Activated T-cell treated with anti-CD3 and anti-CD28 coated beads, Interleukin-2, amount 50 U/mL, for 72 hours (primary cell): ENCODE measurements at regions not wholly inside any gene's neighbourhood (a gene's known extent, or its start where the extent isn't known, plus 50 kb on each side); places are given as distances from the start of the nearest gene placed in this dataset.
"Not testable (repeated sequence)": the region's sequence is repeated elsewhere in the genome, so short reads cannot be mapped to it uniquely, and the experiment has no call there.

Experiments
- ATAC-seq, 2 donors: fragments of 150-1000 bp; cut with Tn5 transposase; replicated peaks in 1 of 2; 2 replicates each; pipeline ENCODE4 v1.10.0; 2021; ENCODE audit warnings: moderate library complexity in 2 of 2, mild to moderate bottlenecking in 1 of 2
- DNase-seq, 2 donors: peaks; one replicate each; pipeline ENCODE4 v3.0.0; 2021 to 2022; ENCODE audit warnings: mixed read lengths in 1 of 2
- H3K27ac Mint-ChIP-seq: one replicate; pipeline ENCODE4 v1.8.0; 2022; ENCODE audit warnings: mild to moderate bottlenecking, moderate library complexity, mixed read lengths
- H3K27me3 Mint-ChIP-seq: one replicate; pipeline ENCODE4 v1.8.0; 2022; ENCODE audit warnings: low read depth, mixed read lengths
- H3K36me3 Mint-ChIP-seq, 2 donors: one replicate each; pipeline ENCODE4 v1.8.0; 2022; ENCODE audit warnings: mixed read lengths in 2 of 2, mild to moderate bottlenecking in 1 of 2; ENCODE audit not compliant: insufficient read depth in 2 of 2
- H3K4me1 Mint-ChIP-seq: one replicate; pipeline ENCODE4 v1.8.0; 2022; ENCODE audit warnings: low read depth, mixed read lengths
- H3K4me3 Mint-ChIP-seq, 2 donors: one replicate each; pipeline ENCODE4 v1.8.0; 2022; ENCODE audit warnings: mild to moderate bottlenecking in 2 of 2, mixed read lengths in 2 of 2, moderate library complexity in 2 of 2
- H3K9me3 Mint-ChIP-seq, 2 donors: one replicate each; pipeline ENCODE4 v1.8.0; 2022; ENCODE audit warnings: mixed read lengths in 2 of 2

GRCh38 chr1:121483234-121483633 lies 298.5 kb downstream of the SRGAP2C start:
- ATAC-seq (no peak), DNase-seq (no peak)
- Mint-ChIP-seq H3K4me1 (peaks cover 27% of the 10 kb centered on the region), H3K27ac (peak overlapping the region; percentile 99), H3K36me3 (peaks cover 13 to 39% of the 10 kb centered on the region in 2 donors), H3K27me3 (no peaks in the 10 kb centered on the region), H3K4me3 (no peak overlapping the region), H3K9me3 (peaks cover 5 to 18% of the 10 kb centered on the region in 2 donors)

GRCh38 chr1:121483961-121484424 lies 299.2 kb downstream of the SRGAP2C start:
- peak overlapping the region; percentile 99 for H3K27ac Mint-ChIP-seq
- ATAC-seq (peak; percentile 65 to 77), DNase-seq (peak; percentile 5 to 28)
- peaks cover 27% of the 10 kb centered on the region for H3K4me1 Mint-ChIP-seq
- H3K27me3 Mint-ChIP-seq: no peaks in the 10 kb centered on the region
- H3K36me3 Mint-ChIP-seq: peaks cover 12 to 34% of the 10 kb centered on the region in 2 donors
- H3K9me3 Mint-ChIP-seq: peaks cover 4 to 17% of the 10 kb centered on the region in 2 donors
- H3K4me3 Mint-ChIP-seq: peak overlapping the region in 1 of 2 donors; percentile 40

GRCh38 chr1:121494796-121495195 lies 310.0 kb downstream of the SRGAP2C start:
- H3K27me3 Mint-ChIP-seq, H3K4me3 Mint-ChIP-seq, H3K9me3 Mint-ChIP-seq, H3K36me3 Mint-ChIP-seq, DNase-seq, H3K4me1 Mint-ChIP-seq, H3K27ac Mint-ChIP-seq, ATAC-seq: not testable (repeated sequence)

- peak; percentile 61 to 80 for ATAC-seq
- not testable (repeated sequence) for H3K27ac Mint-ChIP-seq
- peaks cover 19 to 23% of the 10 kb centered on the region in 2 donors for H3K36me3 Mint-ChIP-seq
Measured at GRCh38 chr1:121511455-121511854, 326.7 kb downstream of the SRGAP2C start.

GRCh38 chr1:121511876-121512275 lies 327.1 kb downstream of the SRGAP2C start:
- not testable (repeated sequence) for H3K27me3 Mint-ChIP-seq, DNase-seq, H3K27ac Mint-ChIP-seq, ATAC-seq
- peaks cover 45% of the 10 kb centered on the region for H3K4me1 Mint-ChIP-seq
- peaks cover 20 to 23% of the 10 kb centered on the region in 2 donors for H3K36me3 Mint-ChIP-seq
- peak overlapping the region in 1 of 2 donors; percentile 10 for H3K4me3 Mint-ChIP-seq
- peaks cover 11 to 17% of the 10 kb centered on the region in 2 donors for H3K9me3 Mint-ChIP-seq

More at GRCh38 chr1:121511455-121511854, 326.7 kb downstream of the SRGAP2C start:
- Mint-ChIP-seq H3K4me1 (peaks cover 41% of the 10 kb centered on the region), H3K9me3 (peaks cover 11 to 17% of the 10 kb centered on the region in 2 donors), H3K4me3 (peak overlapping the region in 1 of 2 donors; percentile 10)
- not testable (repeated sequence) for H3K27me3 Mint-ChIP-seq
- peak; percentile 34 to 59 for DNase-seq

GRCh38 chr1:121515235-121515634 lies 330.5 kb downstream of the SRGAP2C start:
- DNase-seq (no peak), ATAC-seq (no peak)
- H3K9me3 Mint-ChIP-seq: peaks cover 3 to 6% of the 10 kb centered on the region in 2 donors
- no peaks in the 10 kb centered on the region for H3K27me3 Mint-ChIP-seq
- peaks cover 74% of the 10 kb centered on the region for H3K4me1 Mint-ChIP-seq
- no peak overlapping the region for H3K27ac Mint-ChIP-seq
- peaks cover 8 to 9% of the 10 kb centered on the region in 2 donors for H3K36me3 Mint-ChIP-seq
- no peak overlapping the region for H3K4me3 Mint-ChIP-seq

GRCh38 chr1:121516234-121516967 lies 331.6 kb downstream of the SRGAP2C start:
- Mint-ChIP-seq H3K27ac (peak overlapping the region; percentile 17), H3K4me3 (peak overlapping the region; percentile 61 to 72), H3K36me3 (peaks cover 8 to 9% of the 10 kb centered on the region in 2 donors), H3K4me1 (peaks cover 71% of the 10 kb centered on the region), H3K9me3 (peaks cover 3 to 6% of the 10 kb centered on the region in 2 donors), H3K27me3 (no peaks in the 10 kb centered on the region)
- DNase-seq: peak; percentile 21 to 34
- ATAC-seq: peak; percentile 42 to 47

GRCh38 chr1:121517586-121518230 lies 332.9 kb downstream of the SRGAP2C start:
- H3K4me1 Mint-ChIP-seq: peaks cover 59% of the 10 kb centered on the region
- peaks cover 3% of the 10 kb centered on the region in 2 donors for H3K36me3 Mint-ChIP-seq
- no peaks in the 10 kb centered on the region for H3K9me3 Mint-ChIP-seq
- no peaks in the 10 kb centered on the region for H3K27me3 Mint-ChIP-seq
- ATAC-seq (no peak), DNase-seq (no peak)
- peak overlapping the region; percentile 3 for H3K27ac Mint-ChIP-seq
- H3K4me3 Mint-ChIP-seq: peak overlapping the region; percentile 72 to 95

- no peak for DNase-seq
- H3K9me3 Mint-ChIP-seq: no peaks in the 10 kb centered on the region
- ATAC-seq: no peak
- H3K27me3 Mint-ChIP-seq: no peaks in the 10 kb centered on the region
- H3K36me3 Mint-ChIP-seq: peaks cover 3 to 4% of the 10 kb centered on the region in 2 donors
- peak overlapping the region; percentile 76 for H3K27ac Mint-ChIP-seq
- peaks cover 59% of the 10 kb centered on the region for H3K4me1 Mint-ChIP-seq
- peak overlapping the region; percentile 72 to 95 for H3K4me3 Mint-ChIP-seq
Measured at GRCh38 chr1:121518726-121519041, 333.9 kb downstream of the SRGAP2C start.

GRCh38 chr1:121519042-121519755 lies 334.4 kb downstream of the SRGAP2C start:
- DNase-seq (peak; percentile 87 to 88), ATAC-seq (peak; percentile 91 to 92)
- Mint-ChIP-seq H3K27ac (peak overlapping the region; percentile 76), H3K36me3 (peaks cover 3 to 6% of the 10 kb centered on the region in 2 donors), H3K27me3 (no peaks in the 10 kb centered on the region), H3K4me1 (peaks cover 57% of the 10 kb centered on the region), H3K4me3 (peak overlapping the region; percentile 72 to 95), H3K9me3 (no peaks in the 10 kb centered on the region)

- peak overlapping the region; percentile 72 to 95 for H3K4me3 Mint-ChIP-seq
- H3K36me3 Mint-ChIP-seq, ATAC-seq, H3K27me3 Mint-ChIP-seq, DNase-seq, H3K9me3 Mint-ChIP-seq: not testable (repeated sequence)
- H3K4me1 Mint-ChIP-seq: peaks cover 51% of the 10 kb centered on the region
- H3K27ac Mint-ChIP-seq: peak overlapping the region; percentile 39
Measured at GRCh38 chr1:121519756-121520286, 335.0 kb downstream of the SRGAP2C start.

GRCh38 chr1:121522061-121522759 lies 337.4 kb downstream of the SRGAP2C start:
- H3K36me3 Mint-ChIP-seq: peaks cover 0 to 2% of the 10 kb centered on the region in 2 donors
- H3K4me1 Mint-ChIP-seq: peaks cover 27% of the 10 kb centered on the region
- no peak overlapping the region for H3K4me3 Mint-ChIP-seq
- DNase-seq: no peak
- H3K27me3 Mint-ChIP-seq: no peaks in the 10 kb centered on the region
- H3K27ac Mint-ChIP-seq: no peak overlapping the region
- no peak for ATAC-seq
- H3K9me3 Mint-ChIP-seq: no peaks in the 10 kb centered on the region
